GM12864 (cell line): ENCODE measurements at regions not wholly inside any gene's neighbourhood (a gene's known extent, or its start where the extent isn't known, plus 50 kb on each side); places are given as distances from the start of the nearest gene placed in this dataset.

ENCODE experiments used
- DNase-seq: peaks from one replicate; pipeline ENCODE4 v3.0.0-alpha.2; 2011; ENCODE audit warnings: low read depth
- H3K4me3 ChIP-seq: 2 replicates; pipeline ENCODE4 v1.5.1; 2011; ENCODE audit warnings: mild to moderate bottlenecking, low read depth, low read length, control low read depth
- CTCF ChIP-seq: IDR thresholded peaks from 2 replicates; pipeline ENCODE4 v1.5.1; 2011; ENCODE audit warnings: low read depth, mild to moderate bottlenecking, moderate library complexity, low read length, control low read depth, inconsistent platforms; ENCODE audit errors: missing control alignments

- DNase-seq, result no peak
- H3K4me3 ChIP-seq, result no peak overlapping the region
These were observed 83.0 kb upstream of the NAALADL2 start for GRCh38 chr3:174776123-174776522.

GRCh38 chr3:174776636-174777035, 82.5 kb upstream of the NAALADL2 start:
- no peak for TF ChIP-seq CTCF
- no peak for DNase-seq

More at GRCh38 chr3:174776123-174776522, 83.0 kb upstream of the NAALADL2 start:
- TF ChIP-seq CTCF, result no peak

GRCh38 chr3:174777813-174778212, 81.3 kb upstream of the NAALADL2 start:
- DNase-seq, result no peak
- TF ChIP-seq CTCF, result no peak
- H3K4me3 ChIP-seq, result no peak overlapping the region

More at GRCh38 chr3:174776636-174777035, 82.5 kb upstream of the NAALADL2 start:
- no peak overlapping the region for H3K4me3 ChIP-seq

GRCh38 chr3:174783502-174783901, 75.6 kb upstream of the NAALADL2 start:
- DNase-seq, result no peak
- no peak for TF ChIP-seq CTCF
- no peak overlapping the region for H3K4me3 ChIP-seq

GRCh38 chr3:174784206-174784934, 74.8 kb upstream of the NAALADL2 start:
- no peak for TF ChIP-seq CTCF
- H3K4me3 ChIP-seq, result no peak overlapping the region
- DNase-seq, result no peak

- no peak overlapping the region for H3K4me3 ChIP-seq
These were observed 72.3 kb upstream of the NAALADL2 start for GRCh38 chr3:174786825-174787224.

More at GRCh38 chr3:174786825-174787224, 72.3 kb upstream of the NAALADL2 start:
- TF ChIP-seq CTCF, result no peak
- no peak for DNase-seq
